ENCODE measurements at regions not wholly inside any gene's neighbourhood (a gene's known extent, or its start where the extent isn't known, plus 50 kb on each side); places are given as distances from the start of the nearest gene placed in this dataset.
A peak's percentile ranks its signal among the peaks of the same experiment; 100 is the strongest.

- H3K4me3 ChIP-seq (replicated peaks in 1 of 2; ENCODE audit: low read depth in 2 of 2, low read length in 2 of 2): no peak overlapping the region
- DNase-seq (ENCODE audit: low read depth in 2 of 2): no peak
- TF ChIP-seq, protein P1, sequence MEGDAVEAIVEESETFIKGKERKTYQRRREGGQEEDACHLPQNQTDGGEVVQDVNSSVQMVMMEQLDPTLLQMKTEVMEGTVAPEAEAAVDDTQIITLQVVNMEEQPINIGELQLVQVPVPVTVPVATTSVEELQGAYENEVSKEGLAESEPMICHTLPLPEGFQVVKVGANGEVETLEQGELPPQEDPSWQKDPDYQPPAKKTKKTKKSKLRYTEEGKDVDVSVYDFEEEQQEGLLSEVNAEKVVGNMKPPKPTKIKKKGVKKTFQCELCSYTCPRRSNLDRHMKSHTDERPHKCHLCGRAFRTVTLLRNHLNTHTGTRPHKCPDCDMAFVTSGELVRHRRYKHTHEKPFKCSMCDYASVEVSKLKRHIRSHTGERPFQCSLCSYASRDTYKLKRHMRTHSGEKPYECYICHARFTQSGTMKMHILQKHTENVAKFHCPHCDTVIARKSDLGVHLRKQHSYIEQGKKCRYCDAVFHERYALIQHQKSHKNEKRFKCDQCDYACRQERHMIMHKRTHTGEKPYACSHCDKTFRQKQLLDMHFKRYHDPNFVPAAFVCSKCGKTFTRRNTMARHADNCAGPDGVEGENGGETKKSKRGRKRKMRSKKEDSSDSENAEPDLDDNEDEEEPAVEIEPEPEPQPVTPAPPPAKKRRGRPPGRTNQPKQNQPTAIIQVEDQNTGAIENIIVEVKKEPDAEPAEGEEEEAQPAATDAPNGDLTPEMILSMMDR (IDR thresholded peaks at IDR 0.05; ENCODE audit: low read depth, low read length): no peak
Observed at GRCh38 chr13:36555151-36555986, 118.5 kb upstream of the SERTM1 start.

DNA sequence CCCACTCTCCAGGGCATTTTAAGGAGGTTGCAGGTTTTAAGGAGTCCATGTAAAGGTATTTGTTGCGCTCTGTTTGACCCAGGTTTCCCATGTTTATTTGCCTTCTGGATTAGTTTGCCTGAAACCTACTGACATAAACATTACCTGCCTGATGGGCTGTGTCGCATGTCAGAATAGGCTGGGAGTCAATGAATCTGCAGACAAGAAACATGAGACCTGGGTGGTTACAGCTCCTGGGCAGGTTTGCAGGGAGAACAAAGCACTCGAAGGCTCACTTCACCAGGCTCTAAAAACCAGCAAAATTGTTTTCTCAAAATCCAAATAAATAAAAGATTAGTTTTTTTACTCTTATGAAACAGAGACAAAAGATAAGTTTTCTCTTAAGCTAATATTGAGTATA lies 114.4 kb upstream of the SERTM1 start:
- no peak overlapping the region for H3K4me3 ChIP-seq (replicated peaks in 1 of 2; ENCODE audit: low read depth in 2 of 2, low read length in 2 of 2)
- no peak for DNase-seq (ENCODE audit: low read depth in 2 of 2)
- TF ChIP-seq, protein P1 (IDR thresholded peaks at IDR 0.05; ENCODE audit: low read depth, low read length): no peak

- DNase-seq (ENCODE audit: low read depth in 2 of 2): no peak
- no peak overlapping the region for H3K4me3 ChIP-seq (replicated peaks in 1 of 2; ENCODE audit: low read depth in 2 of 2, low read length in 2 of 2)
- TF ChIP-seq, protein P1 (IDR thresholded peaks at IDR 0.05; ENCODE audit: low read depth, low read length): no peak
Observed at GRCh38 chr13:36567485-36567884, 106.3 kb upstream of the SERTM1 start.

GRCh38 chr13:36570489-36570888 lies 103.3 kb upstream of the SERTM1 start:
- TF ChIP-seq, protein P1 (IDR thresholded peaks at IDR 0.05; ENCODE audit: low read depth, low read length): no peak
- DNase-seq (ENCODE audit: low read depth in 2 of 2): no peak
- H3K4me3 ChIP-seq (replicated peaks in 1 of 2; ENCODE audit: low read depth in 2 of 2, low read length in 2 of 2): no peak overlapping the region

DNA sequence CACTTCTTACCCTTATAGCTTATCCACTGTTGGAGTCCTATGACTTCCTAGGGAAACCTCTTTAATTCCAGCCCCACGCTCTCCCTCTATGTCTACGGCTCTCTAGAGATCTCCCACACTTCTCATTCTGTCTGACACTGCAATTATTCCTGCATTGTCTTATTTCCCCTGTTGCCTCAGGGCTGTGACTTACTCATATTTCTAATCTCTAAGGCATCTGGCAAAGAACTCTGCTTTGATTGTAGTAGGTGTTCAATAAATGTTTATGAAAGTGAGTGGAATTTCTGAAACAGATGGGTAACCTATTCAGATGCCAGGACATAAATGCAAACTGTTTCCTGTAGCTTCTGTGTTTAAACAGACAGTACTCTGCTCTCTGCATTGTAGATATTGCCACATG lies 102.4 kb upstream of the SERTM1 start:
- TF ChIP-seq, protein P1 (IDR thresholded peaks at IDR 0.05; ENCODE audit: low read depth, low read length): no peak
- DNase-seq (ENCODE audit: low read depth in 2 of 2): peak in 1 of 2 donors; percentile 42

DNA sequence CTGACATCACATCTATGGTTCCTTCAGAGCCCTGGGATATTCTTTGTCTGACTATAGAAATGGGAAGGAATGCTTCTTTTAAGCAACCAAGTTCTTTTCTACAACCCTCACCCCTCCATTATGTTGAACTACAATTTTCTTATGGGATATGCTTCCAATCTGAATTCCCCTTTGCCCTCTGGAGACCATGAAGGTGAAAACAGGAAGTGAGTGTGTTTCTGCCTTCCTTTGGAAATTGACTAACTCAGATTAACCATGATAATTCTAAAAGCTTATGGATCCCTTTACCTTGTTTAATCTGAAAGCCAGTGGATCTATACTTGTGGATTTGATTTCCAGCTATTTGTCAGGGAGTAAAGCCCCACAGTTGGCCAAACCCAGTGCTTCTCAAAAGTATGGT lies 90.8 kb upstream of the SERTM1 start:
- DNase-seq (ENCODE audit: low read depth in 2 of 2): no peak
- TF ChIP-seq, protein P1 (IDR thresholded peaks at IDR 0.05; ENCODE audit: low read depth, low read length): no peak
- no peak overlapping the region for H3K4me3 ChIP-seq (replicated peaks in 1 of 2; ENCODE audit: low read depth in 2 of 2, low read length in 2 of 2)

More for the DNA sequence above, 102.4 kb upstream of the SERTM1 start:
- H3K4me3 ChIP-seq (replicated peaks in 1 of 2; ENCODE audit: low read depth in 2 of 2, low read length in 2 of 2): no peak overlapping the region

Data from cardiac fibroblast (primary cell).